ENCODE measurements at regions not wholly inside any gene's neighbourhood (a gene's known extent, or its start where the extent isn't known, plus 50 kb on each side); places are given as distances from the start of the nearest gene placed in this dataset.
"Not testable (repeated sequence)": the region's sequence is repeated elsewhere in the genome, so short reads cannot be mapped to it uniquely, and the experiment has no call there.

GRCh38 chr12:54795644-54796043 is 58.7 kb upstream of the MUCL1 start:
- Histone ChIP-seq H3K36me3 (ENCODE audit: insufficient read depth, low read length) (no peaks in the 10 kb centered on the region), H3K4me3 (ENCODE audit: insufficient read depth, low read depth, low read length) (no peak overlapping the region), H2AFZ (ENCODE audit: low read depth, low read length) (no peak overlapping the region), H3K27ac (ENCODE audit: low read depth, low read length) (no peak overlapping the region), H3K27me3 (ENCODE audit: insufficient read depth, low read length) (no peaks in the 10 kb centered on the region), H3K4me1 (ENCODE audit: insufficient read depth, low read length) (no peaks in the 10 kb centered on the region), H3K79me2 (ENCODE audit: insufficient read depth, low read length) (no peaks in the 10 kb centered on the region), H3K4me2 (ENCODE audit: low read length) (no peak overlapping the region), H3K9ac (ENCODE audit: low read length) (no peak overlapping the region), H4K20me1 (ENCODE audit: insufficient read depth, low read length) (no peaks in the 10 kb centered on the region), H3K9me3 (ENCODE audit: insufficient read depth, low read depth, low read length) (peaks cover 2% of the 10 kb centered on the region)
- Mint-ChIP-seq H3K36me3 (ENCODE audit: low read depth, unreplicated experiment) (no peaks in the 10 kb centered on the region), H3K27me3 (ENCODE audit: low read depth, unreplicated experiment) (no peaks in the 10 kb centered on the region), H3K27ac (ENCODE audit: unreplicated experiment) (no peak overlapping the region), H3K4me1 (ENCODE audit: low read depth, unreplicated experiment) (no peaks in the 10 kb centered on the region), H3K9me3 (ENCODE audit: unreplicated experiment) (peaks cover 2% of the 10 kb centered on the region), H3K4me3 (ENCODE audit: unreplicated experiment) (no peak overlapping the region)
- TF ChIP-seq EZH2 (IDR thresholded peaks at IDR 0.05; ENCODE audit: insufficient read depth, low read length) (no peak), CTCF (IDR thresholded peaks at IDR 0.05; ENCODE audit: insufficient read depth, low read depth, low read length) (no peak)
- no peak for DNase-seq (ENCODE audit: low read depth)
- FAIRE-seq: no peak

GRCh38 chr12:54786081-54786480 is 68.2 kb upstream of the MUCL1 start:
- no peak overlapping the region for H2AFZ ChIP-seq (ENCODE audit: low read depth, low read length)
- no peak overlapping the region for H3K27ac Mint-ChIP-seq (ENCODE audit: unreplicated experiment)
- no peak overlapping the region for H3K9ac ChIP-seq (ENCODE audit: low read length)
- DNase-seq (ENCODE audit: low read depth) (no peak), FAIRE-seq (no peak)
- no peaks in the 10 kb centered on the region for H3K79me2 ChIP-seq (ENCODE audit: insufficient read depth, low read length)
- no peak overlapping the region for H3K27ac ChIP-seq (ENCODE audit: low read depth, low read length)
- no peak overlapping the region for H3K4me3 ChIP-seq (ENCODE audit: insufficient read depth, low read depth, low read length)
- no peaks in the 10 kb centered on the region for H3K36me3 Mint-ChIP-seq (ENCODE audit: low read depth, unreplicated experiment)
- no peaks in the 10 kb centered on the region for H3K9me3 ChIP-seq (ENCODE audit: insufficient read depth, low read depth, low read length)
- H3K4me1 ChIP-seq (ENCODE audit: insufficient read depth, low read length): no peaks in the 10 kb centered on the region
- no peak overlapping the region for H3K4me2 ChIP-seq (ENCODE audit: low read length)
- H3K27me3 ChIP-seq (ENCODE audit: insufficient read depth, low read length): no peaks in the 10 kb centered on the region
- H3K4me3 Mint-ChIP-seq (ENCODE audit: unreplicated experiment): no peak overlapping the region
- no peaks in the 10 kb centered on the region for H3K36me3 ChIP-seq (ENCODE audit: insufficient read depth, low read length)
- TF ChIP-seq EZH2 (IDR thresholded peaks at IDR 0.05; ENCODE audit: insufficient read depth, low read length) (no peak), CTCF (IDR thresholded peaks at IDR 0.05; ENCODE audit: insufficient read depth, low read depth, low read length) (no peak)
- no peaks in the 10 kb centered on the region for H4K20me1 ChIP-seq (ENCODE audit: insufficient read depth, low read length)
- H3K27me3 Mint-ChIP-seq (ENCODE audit: low read depth, unreplicated experiment): no peaks in the 10 kb centered on the region
- no peaks in the 10 kb centered on the region for H3K4me1 Mint-ChIP-seq (ENCODE audit: low read depth, unreplicated experiment)
- peaks cover 17% of the 10 kb centered on the region for H3K9me3 Mint-ChIP-seq (ENCODE audit: unreplicated experiment)

GRCh38 chr12:54784115-54784514 is 70.2 kb upstream of the MUCL1 start:
- H3K27ac Mint-ChIP-seq (ENCODE audit: unreplicated experiment): no peak overlapping the region
- H3K79me2 ChIP-seq (ENCODE audit: insufficient read depth, low read length): no peaks in the 10 kb centered on the region
- H3K36me3 ChIP-seq (ENCODE audit: insufficient read depth, low read length): no peaks in the 10 kb centered on the region
- H3K4me3 ChIP-seq (ENCODE audit: insufficient read depth, low read depth, low read length): no peak overlapping the region
- no peak overlapping the region for H2AFZ ChIP-seq (ENCODE audit: low read depth, low read length)
- H3K27me3 ChIP-seq (ENCODE audit: insufficient read depth, low read length): no peaks in the 10 kb centered on the region
- peaks cover 17% of the 10 kb centered on the region for H3K9me3 Mint-ChIP-seq (ENCODE audit: unreplicated experiment)
- no peak overlapping the region for H3K9ac ChIP-seq (ENCODE audit: low read length)
- DNase-seq (ENCODE audit: low read depth) (no peak), FAIRE-seq (no peak)
- H3K27ac ChIP-seq (ENCODE audit: low read depth, low read length): no peak overlapping the region
- peaks cover 2% of the 10 kb centered on the region for H3K27me3 Mint-ChIP-seq (ENCODE audit: low read depth, unreplicated experiment)
- no peaks in the 10 kb centered on the region for H3K4me1 Mint-ChIP-seq (ENCODE audit: low read depth, unreplicated experiment)
- no peaks in the 10 kb centered on the region for H3K4me1 ChIP-seq (ENCODE audit: insufficient read depth, low read length)
- H3K36me3 Mint-ChIP-seq (ENCODE audit: low read depth, unreplicated experiment): no peaks in the 10 kb centered on the region
- no peak overlapping the region for H3K4me2 ChIP-seq (ENCODE audit: low read length)
- no peaks in the 10 kb centered on the region for H3K9me3 ChIP-seq (ENCODE audit: insufficient read depth, low read depth, low read length)
- H3K4me3 Mint-ChIP-seq (ENCODE audit: unreplicated experiment): no peak overlapping the region
- H4K20me1 ChIP-seq (ENCODE audit: insufficient read depth, low read length): no peaks in the 10 kb centered on the region
- TF ChIP-seq CTCF (IDR thresholded peaks at IDR 0.05; ENCODE audit: insufficient read depth, low read depth, low read length) (no peak), EZH2 (IDR thresholded peaks at IDR 0.05; ENCODE audit: insufficient read depth, low read length) (no peak)

- not testable (repeated sequence) for H3K27me3 Mint-ChIP-seq (ENCODE audit: low read depth, unreplicated experiment); H3K4me3 Mint-ChIP-seq (ENCODE audit: unreplicated experiment); H3K9me3 Mint-ChIP-seq (ENCODE audit: unreplicated experiment); FAIRE-seq; H3K79me2 ChIP-seq (ENCODE audit: insufficient read depth, low read length); H3K4me1 ChIP-seq (ENCODE audit: insufficient read depth, low read length); H3K4me1 Mint-ChIP-seq (ENCODE audit: low read depth, unreplicated experiment); H3K9me3 ChIP-seq (ENCODE audit: insufficient read depth, low read depth, low read length); H3K4me3 ChIP-seq (ENCODE audit: insufficient read depth, low read depth, low read length); H3K9ac ChIP-seq (ENCODE audit: low read length); DNase-seq (ENCODE audit: low read depth); H2AFZ ChIP-seq (ENCODE audit: low read depth, low read length); H3K36me3 ChIP-seq (ENCODE audit: insufficient read depth, low read length); H3K36me3 Mint-ChIP-seq (ENCODE audit: low read depth, unreplicated experiment); H4K20me1 ChIP-seq (ENCODE audit: insufficient read depth, low read length); H3K27ac Mint-ChIP-seq (ENCODE audit: unreplicated experiment); H3K27ac ChIP-seq (ENCODE audit: low read depth, low read length); H3K4me2 ChIP-seq (ENCODE audit: low read length); H3K27me3 ChIP-seq (ENCODE audit: insufficient read depth, low read length)
Measured at GRCh38 chr12:54777031-54777430, 77.3 kb upstream of the MUCL1 start.
